H1 (cell line): ENCODE measurements at regions not wholly inside any gene's neighbourhood (a gene's known extent, or its start where the extent isn't known, plus 50 kb on each side); places are given as distances from the start of the nearest gene placed in this dataset.

ENCODE experiments used
- BRCA1 ChIP-seq: IDR thresholded peaks from 2 replicates; pipeline ENCODE4 v1.6.1; 2012; ENCODE audit warnings: low read depth, low read length, improper control_type of control experiment
- CTCF ChIP-seq, 3 experiments: IDR thresholded peaks; 1 replicate in 2 of 3; 2 replicates in 1 of 3; pipeline versions ENCODE4 v1.5.1 to v1.6.1; 2011; ENCODE audit warnings: low read length in 3 of 3, mild to moderate bottlenecking in 3 of 3, inconsistent platforms in 2 of 3, low read depth in 1 of 3, moderate library complexity in 1 of 3; ENCODE audit not compliant: insufficient read depth in 1 of 3; ENCODE audit errors: control extremely low read depth in 1 of 3
- EZH2 ChIP-seq: fragments of 200-600 bp; sonication (generic); IDR thresholded peaks from 2 replicates; pipeline ENCODE4 v1.7.1; 2012; ENCODE audit warnings: low read depth, mild to moderate bottlenecking, moderate library complexity, low read length, inconsistent platforms; ENCODE audit not compliant: severe bottlenecking
- GTF2F1 ChIP-seq: IDR thresholded peaks from 2 replicates; pipeline ENCODE4 v1.6.1; 2012; ENCODE audit warnings: low read depth, low read length, improper control_type of control experiment, borderline replicate concordance
- POLR2AphosphoS5 ChIP-seq: IDR thresholded peaks from 2 replicates; pipeline ENCODE4 v1.6.1; 2011; ENCODE audit warnings: low read depth, low read length
- RBBP5 ChIP-seq: IDR thresholded peaks from 2 replicates; pipeline ENCODE4 v1.7.1; 2012; ENCODE audit warnings: low read depth, mild to moderate bottlenecking, inconsistent platforms, low read length, moderate library complexity, borderline replicate concordance
- SP1 ChIP-seq: IDR thresholded peaks from 2 replicates; pipeline ENCODE4 v1.6.1; 2011; ENCODE audit warnings: low read depth, low read length

DNA sequence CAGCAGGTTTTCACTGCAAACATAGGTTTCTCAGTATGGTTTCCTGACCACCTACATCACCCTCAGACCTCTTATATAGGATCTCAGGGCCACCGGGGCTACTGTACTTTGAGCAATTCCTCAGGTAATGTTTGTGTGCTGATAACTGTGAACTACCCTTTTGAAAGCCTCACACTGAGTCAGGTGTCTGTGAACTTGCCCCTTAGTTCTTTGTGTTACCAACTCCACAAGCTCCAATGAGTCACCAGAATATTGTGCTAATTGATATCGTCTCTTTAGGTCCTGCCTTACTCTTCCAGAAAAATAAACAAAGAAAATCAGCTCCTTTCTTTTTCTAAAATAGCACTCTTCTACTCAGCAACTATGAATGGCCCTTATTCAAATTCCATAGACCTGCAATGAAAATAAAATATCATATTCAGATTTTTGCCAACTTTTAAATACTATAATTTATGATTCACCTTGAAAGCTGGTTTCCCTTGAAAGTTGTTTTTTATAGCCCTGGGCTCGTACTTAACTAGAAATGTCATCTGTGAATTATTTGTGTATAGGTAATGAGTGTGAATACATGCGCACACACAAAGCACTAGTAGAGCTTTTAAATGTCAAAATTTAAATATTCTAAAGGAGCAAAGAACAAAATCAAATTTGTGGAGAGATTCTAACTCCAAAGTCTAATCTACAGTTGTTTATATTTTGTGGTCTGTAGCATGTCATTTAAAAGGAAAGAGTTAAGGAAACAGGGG is 88.1 kb upstream of the WARS2 start:
- no peak for TF ChIP-seq RBBP5
- no peak for TF ChIP-seq GTF2F1
- TF ChIP-seq POLR2AphosphoS5 = no peak
- TF ChIP-seq SP1 = no peak
- no peak for TF ChIP-seq CTCF (IDR thresholded peaks at IDR 0.05; ENCODE audit: control extremely low read depth in 1 of 3, insufficient read depth in 1 of 3, low read depth in 1 of 3, low read length in 3 of 3)
- TF ChIP-seq BRCA1 = no peak
- no peak for TF ChIP-seq EZH2
